RCC 7860 (cell line): ENCODE measurements at regions not wholly inside any gene's neighbourhood (a gene's known extent, or its start where the extent isn't known, plus 50 kb on each side); places are given as distances from the start of the nearest gene placed in this dataset.
A peak's percentile ranks its signal among the peaks of the same experiment; 100 is the strongest.

Experiments
- DNase-seq: peaks from one replicate; pipeline ENCODE4 v3.0.0-alpha.2; 2015; ENCODE audit warnings: low spot score
- FAIRE-seq: peaks from 2 replicates; lab custom pipeline; 2012; peaks lifted over from hg19 to GRCh38; lab: Jason Lieb, UNC

GRCh38 chr1:213371847-213372619 lies 321.0 kb downstream of the RPS6KC1 start:
- no peak for DNase-seq
- FAIRE-seq, result no peak

GRCh38 chr1:213374369-213374768 lies 323.3 kb downstream of the RPS6KC1 start:
- peak; percentile 38 for DNase-seq
- no peak for FAIRE-seq

GRCh38 chr1:213375002-213375401 lies 324.0 kb downstream of the RPS6KC1 start:
- no peak for FAIRE-seq
- DNase-seq, result no peak

DNA sequence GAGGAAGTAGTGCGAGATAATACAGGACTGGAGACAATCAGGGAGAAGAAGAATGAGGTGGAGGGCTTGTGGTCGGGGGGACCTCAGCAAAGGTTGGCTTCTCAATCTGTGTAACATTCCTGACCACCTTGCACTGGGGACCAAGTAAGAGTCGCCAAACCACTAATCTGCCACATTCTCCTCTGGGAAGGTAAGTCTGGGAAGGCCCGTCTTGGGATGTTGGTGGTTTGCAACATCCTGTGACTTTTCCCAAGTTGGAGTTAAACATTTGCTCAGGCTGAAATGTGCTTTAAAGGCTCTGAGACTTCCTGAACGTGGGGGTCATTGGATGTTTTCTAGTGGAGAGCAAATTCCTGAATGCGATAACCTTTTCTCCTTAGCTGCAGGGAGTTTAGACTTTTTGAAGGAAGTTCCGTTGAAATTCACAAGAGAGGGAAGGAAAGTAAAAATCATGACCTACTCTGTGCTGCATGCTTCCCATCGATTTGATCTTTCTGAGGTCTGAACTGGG lies 325.9 kb downstream of the RPS6KC1 start:
- DNase-seq (peak; percentile 63), FAIRE-seq (peak; percentile 78)

DNA sequence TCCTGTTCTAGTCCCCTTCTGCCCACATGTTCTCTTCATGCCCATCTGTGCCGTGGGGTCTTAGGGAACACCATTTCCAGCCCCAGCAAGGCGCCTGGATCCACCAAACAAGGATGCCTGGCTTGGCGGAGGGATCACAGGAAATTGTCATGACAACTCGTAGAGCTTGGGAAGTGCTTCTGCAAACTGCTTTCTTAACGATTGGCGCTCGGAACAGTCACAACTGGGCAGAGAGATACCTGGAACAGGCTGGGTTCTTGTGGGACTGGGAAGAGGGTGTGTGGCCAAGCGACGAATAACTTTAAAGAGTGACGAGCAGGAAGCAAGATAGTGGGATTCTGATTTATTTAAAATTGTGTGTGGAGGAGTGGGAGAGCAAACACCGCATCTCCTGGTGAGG lies 329.8 kb downstream of the RPS6KC1 start:
- FAIRE-seq, result no peak
- DNase-seq, result no peak

- FAIRE-seq (no peak), DNase-seq (no peak)
Measured at GRCh38 chr1:213381572-213382084, 330.6 kb downstream of the RPS6KC1 start.

GRCh38 chr1:213383465-213383864 lies 332.4 kb downstream of the RPS6KC1 start:
- no peak for FAIRE-seq
- no peak for DNase-seq

DNA sequence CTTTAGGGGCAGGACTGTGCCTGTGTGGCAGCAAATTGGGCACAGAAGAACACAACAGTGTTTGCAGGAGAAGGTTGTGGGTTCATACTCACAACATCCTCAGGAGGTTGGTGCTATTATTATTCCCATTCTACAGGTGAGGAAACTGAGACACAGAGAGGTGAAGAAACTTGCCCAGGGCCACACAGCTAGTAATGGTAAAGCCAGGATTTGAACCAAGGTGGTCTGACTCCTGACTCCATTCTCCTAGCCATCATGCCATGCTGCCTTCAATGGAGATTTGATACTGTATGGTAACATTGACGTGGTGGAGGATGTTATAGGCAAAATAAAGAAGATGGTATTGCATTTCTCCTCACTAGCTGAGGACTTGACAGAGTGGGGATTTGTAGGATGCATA lies 334.2 kb downstream of the RPS6KC1 start:
- DNase-seq (no peak), FAIRE-seq (no peak)

- FAIRE-seq (no peak), DNase-seq (no peak)
Measured at GRCh38 chr1:213385806-213386324, 334.8 kb downstream of the RPS6KC1 start.

- DNase-seq (no peak), FAIRE-seq (no peak)
Measured at GRCh38 chr1:213387380-213388015, 336.5 kb downstream of the RPS6KC1 start.

GRCh38 chr1:213388199-213388598 lies 337.2 kb downstream of the RPS6KC1 start:
- FAIRE-seq, result no peak
- DNase-seq, result no peak

GRCh38 chr1:213389061-213389581 lies 338.1 kb downstream of the RPS6KC1 start:
- FAIRE-seq (no peak), DNase-seq (no peak)

DNA sequence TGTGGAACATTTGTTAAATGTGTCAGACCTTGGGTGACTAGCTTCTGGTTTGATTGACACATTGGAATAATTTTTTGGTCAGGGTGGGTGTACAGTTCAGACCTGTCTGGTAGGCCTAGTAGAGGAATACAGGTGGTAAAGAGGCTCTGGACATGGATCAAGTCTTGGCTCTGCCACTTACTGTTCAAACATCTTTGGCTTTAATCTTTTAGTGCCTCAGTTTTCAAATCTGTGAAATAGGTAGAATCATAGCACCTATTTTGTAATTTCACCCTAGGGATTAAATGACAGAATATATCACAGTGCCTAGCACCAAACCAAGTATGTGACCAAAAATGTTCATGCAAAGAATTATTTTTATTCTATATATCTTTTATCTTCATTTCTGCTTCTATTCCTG lies 340.4 kb downstream of the RPS6KC1 start:
- no peak for FAIRE-seq
- no peak for DNase-seq

- no peak for FAIRE-seq
- no peak for DNase-seq
Measured at GRCh38 chr1:213393860-213394259, 342.8 kb downstream of the RPS6KC1 start.

DNA sequence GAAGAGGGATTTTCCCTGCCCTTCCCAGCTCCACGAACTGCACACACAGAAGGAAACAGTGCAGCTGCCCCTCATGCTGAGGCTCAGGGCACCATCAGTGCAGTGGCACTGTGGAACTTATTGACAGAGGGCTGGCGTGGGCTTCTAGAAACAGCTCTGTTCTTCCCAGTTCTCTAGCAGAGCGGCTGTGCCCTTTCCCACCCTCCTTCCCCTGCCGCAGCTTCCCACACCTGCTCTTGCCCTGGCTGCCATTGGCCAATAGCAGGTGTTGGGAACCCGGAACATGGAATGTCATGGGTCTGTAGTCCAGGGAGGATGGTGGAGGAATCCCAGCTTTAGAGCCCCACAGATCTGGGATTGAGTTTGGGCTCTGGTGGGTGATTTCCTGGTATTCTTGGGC lies 343.8 kb downstream of the RPS6KC1 start:
- DNase-seq, result no peak
- no peak for FAIRE-seq

GRCh38 chr1:213397638-213398037 lies 346.6 kb downstream of the RPS6KC1 start:
- no peak for DNase-seq
- no peak for FAIRE-seq

- no peak for FAIRE-seq
- DNase-seq, result no peak
Measured at GRCh38 chr1:213399695-213400094, 348.7 kb downstream of the RPS6KC1 start.

GRCh38 chr1:213409208-213409631 lies 358.2 kb downstream of the RPS6KC1 start:
- FAIRE-seq (no peak), DNase-seq (no peak)

- FAIRE-seq, result no peak
- no peak for DNase-seq
Measured at GRCh38 chr1:213409971-213410370, 358.9 kb downstream of the RPS6KC1 start.

DNA sequence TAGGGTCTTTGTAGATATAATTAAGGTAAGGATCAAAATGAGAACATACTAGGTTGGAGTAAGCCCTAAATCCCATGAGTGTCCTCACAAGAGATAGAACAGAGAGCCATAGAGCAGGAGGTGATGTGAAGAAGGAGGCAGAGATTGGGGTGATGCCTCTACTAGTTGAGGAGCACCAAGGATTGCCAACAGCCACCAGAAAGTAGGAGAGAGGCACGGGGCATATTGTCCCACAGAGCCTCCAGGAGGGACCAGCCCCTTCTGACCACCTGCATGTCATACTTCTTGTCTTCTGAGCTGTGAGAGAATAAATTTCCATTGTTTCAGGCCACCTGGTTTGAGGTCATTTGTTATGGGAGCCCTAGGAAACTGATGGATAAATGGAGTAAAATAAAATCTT lies 363.3 kb downstream of the RPS6KC1 start:
- no peak for DNase-seq
- no peak for FAIRE-seq

- FAIRE-seq, result no peak
- DNase-seq, result no peak
Measured at GRCh38 chr1:213414911-213415310, 363.9 kb downstream of the RPS6KC1 start.
